ENCODE measurements at regions not wholly inside any gene's neighbourhood (a gene's known extent, or its start where the extent isn't known, plus 50 kb on each side); places are given as distances from the start of the nearest gene placed in this dataset.

DNA sequence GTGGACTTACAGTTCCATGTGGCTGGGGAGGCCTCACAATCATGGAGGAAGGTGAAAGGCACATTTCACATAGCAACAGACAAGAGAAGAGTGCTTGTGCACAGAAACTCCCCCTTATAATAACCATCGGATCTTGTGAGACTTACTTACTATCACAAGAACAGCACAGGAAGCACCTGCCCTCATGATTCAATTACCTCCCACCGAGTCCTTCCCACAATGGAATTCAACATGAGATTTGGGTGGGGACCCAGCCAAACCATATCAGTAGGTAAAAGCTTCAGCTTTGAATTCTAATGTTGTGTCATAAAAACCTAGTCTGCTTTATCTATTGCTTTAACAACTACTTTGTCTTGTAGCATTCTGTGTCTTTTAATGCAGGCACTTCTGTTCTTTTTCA lies 140.4 kb upstream of the PIK3C3 start:
- Histone ChIP-seq H3K36me3 (no peaks in the 10 kb centered on the region), H3K4me1 (ENCODE audit: insufficient read depth) (no peaks in the 10 kb centered on the region), H3K4me3 (no peak overlapping the region), H3K27me3 (no peaks in the 10 kb centered on the region), H3K9me3 (no peaks in the 10 kb centered on the region), H3K27ac (no peak overlapping the region)
- intact Hi-C loops (cut with DNase I), result no loop called here
- 53 to 62% (median 59%) methylated on average over 2 of the region's 2 CpGs for WGBS, 3 donors
- TF ChIP-seq EP300 (IDR thresholded peaks at IDR 0.05) (no peak), POLR2A (IDR thresholded peaks at IDR 0.05) (no peak)
- TF ChIP-seq, protein P1, sequence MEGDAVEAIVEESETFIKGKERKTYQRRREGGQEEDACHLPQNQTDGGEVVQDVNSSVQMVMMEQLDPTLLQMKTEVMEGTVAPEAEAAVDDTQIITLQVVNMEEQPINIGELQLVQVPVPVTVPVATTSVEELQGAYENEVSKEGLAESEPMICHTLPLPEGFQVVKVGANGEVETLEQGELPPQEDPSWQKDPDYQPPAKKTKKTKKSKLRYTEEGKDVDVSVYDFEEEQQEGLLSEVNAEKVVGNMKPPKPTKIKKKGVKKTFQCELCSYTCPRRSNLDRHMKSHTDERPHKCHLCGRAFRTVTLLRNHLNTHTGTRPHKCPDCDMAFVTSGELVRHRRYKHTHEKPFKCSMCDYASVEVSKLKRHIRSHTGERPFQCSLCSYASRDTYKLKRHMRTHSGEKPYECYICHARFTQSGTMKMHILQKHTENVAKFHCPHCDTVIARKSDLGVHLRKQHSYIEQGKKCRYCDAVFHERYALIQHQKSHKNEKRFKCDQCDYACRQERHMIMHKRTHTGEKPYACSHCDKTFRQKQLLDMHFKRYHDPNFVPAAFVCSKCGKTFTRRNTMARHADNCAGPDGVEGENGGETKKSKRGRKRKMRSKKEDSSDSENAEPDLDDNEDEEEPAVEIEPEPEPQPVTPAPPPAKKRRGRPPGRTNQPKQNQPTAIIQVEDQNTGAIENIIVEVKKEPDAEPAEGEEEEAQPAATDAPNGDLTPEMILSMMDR (IDR thresholded peaks at IDR 0.05), result no peak
- no peak for DNase-seq

DNA sequence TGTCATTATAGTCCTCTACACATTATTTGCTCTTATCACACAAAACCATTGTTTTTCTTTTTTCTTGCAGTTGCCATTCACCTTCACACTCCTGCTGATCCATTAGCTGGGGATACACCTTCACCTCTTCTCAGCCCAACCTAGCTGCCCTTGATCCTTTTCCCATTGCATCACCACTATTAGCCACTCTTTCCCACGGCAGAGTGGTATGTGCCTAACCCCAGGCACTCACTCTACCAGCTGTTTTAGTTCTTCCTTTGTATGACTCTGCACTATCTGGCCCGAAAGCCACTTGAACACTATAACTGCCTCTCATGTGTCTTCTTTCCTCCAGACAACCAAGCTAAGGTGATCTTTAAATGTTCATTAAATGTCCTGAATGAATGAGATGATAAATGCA lies 145.4 kb upstream of the PIK3C3 start:
- Histone ChIP-seq H3K4me1 (ENCODE audit: insufficient read depth) (no peaks in the 10 kb centered on the region), H3K36me3 (no peaks in the 10 kb centered on the region), H3K4me3 (no peak overlapping the region), H3K27me3 (no peaks in the 10 kb centered on the region), H3K27ac (no peak overlapping the region), H3K9me3 (no peaks in the 10 kb centered on the region)
- intact Hi-C loops (cut with DNase I), result no loop called here
- TF ChIP-seq, protein P1 (IDR thresholded peaks at IDR 0.05), result no peak
- no peak for TF ChIP-seq EP300 (IDR thresholded peaks at IDR 0.05)
- DNase-seq, result no peak
- 45 to 53% (median 53%) methylated on average over 2 of the region's 2 CpGs for WGBS, 3 donors

DNA sequence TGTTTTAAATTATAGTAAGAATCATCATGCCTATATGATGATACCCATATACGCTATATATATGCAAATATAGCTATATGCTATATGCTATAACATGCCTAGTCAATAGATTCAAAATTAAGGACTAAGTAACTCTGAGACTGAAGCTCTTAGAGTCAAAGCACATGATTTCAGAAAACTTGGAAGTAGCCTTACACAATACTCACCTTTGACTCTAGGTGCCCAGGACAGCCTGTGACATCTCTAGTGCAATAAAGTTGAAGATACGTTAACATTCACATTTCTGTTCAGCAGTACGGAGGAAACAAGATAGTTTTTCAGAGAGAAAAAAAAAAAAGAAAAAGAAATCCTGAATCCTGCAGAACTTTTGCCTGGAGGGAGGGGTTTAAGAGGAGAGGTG lies 149.7 kb upstream of the PIK3C3 start:
- H3K4me3 ChIP-seq, result no peak overlapping the region
- WGBS, 3 donors, result 35 to 43% (median 36%) methylated on average over 3 of the region's 3 CpGs
- H3K9me3 ChIP-seq, result no peaks in the 10 kb centered on the region
- H3K27ac ChIP-seq, result no peak overlapping the region
- DNase-seq, result no peak
- intact Hi-C loops (cut with DNase I), result no loop called here
- no peaks in the 10 kb centered on the region for H3K27me3 ChIP-seq
- H3K36me3 ChIP-seq, result no peaks in the 10 kb centered on the region
- H3K4me1 ChIP-seq (ENCODE audit: insufficient read depth), result no peaks in the 10 kb centered on the region
- TF ChIP-seq EP300 (IDR thresholded peaks at IDR 0.05) (no peak), POLR2A (IDR thresholded peaks at IDR 0.05) (no peak)
- TF ChIP-seq, protein P1 (IDR thresholded peaks at IDR 0.05), result no peak

DNA sequence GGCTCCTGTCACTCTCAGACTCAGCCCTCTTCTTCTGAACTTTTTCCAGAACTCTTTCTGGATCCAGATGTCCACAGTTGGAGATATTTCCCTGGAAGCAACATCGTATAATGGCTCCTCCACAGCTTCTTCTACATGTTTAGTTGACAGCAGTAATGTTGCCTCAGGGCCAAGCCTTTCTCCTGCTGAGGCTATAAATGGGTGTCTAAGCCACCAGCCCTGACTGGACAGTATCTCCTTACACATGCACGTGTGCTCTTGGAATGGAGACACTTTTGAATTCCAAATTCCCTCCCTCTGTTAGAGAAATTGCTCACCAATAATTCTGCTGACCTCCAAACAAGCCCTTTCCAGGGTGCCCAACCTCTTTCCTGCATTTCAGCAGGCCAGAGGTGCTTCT lies 156.2 kb upstream of the PIK3C3 start:
- no peak for DNase-seq
- H3K27me3 ChIP-seq, result no peaks in the 10 kb centered on the region
- 34 to 46% (median 36%) methylated on average over 2 of the region's 2 CpGs for WGBS, 3 donors
- no peaks in the 10 kb centered on the region for H3K9me3 ChIP-seq
- no peak overlapping the region for H3K27ac ChIP-seq
- no peak overlapping the region for H3K4me3 ChIP-seq
- TF ChIP-seq EP300 (IDR thresholded peaks at IDR 0.05) (no peak), POLR2A (IDR thresholded peaks at IDR 0.05) (no peak)
- TF ChIP-seq, protein P1 (IDR thresholded peaks at IDR 0.05), result no peak
- intact Hi-C loops (cut with DNase I), result no loop called here
- no peaks in the 10 kb centered on the region for H3K4me1 ChIP-seq (ENCODE audit: insufficient read depth)
- H3K36me3 ChIP-seq, result no peaks in the 10 kb centered on the region

DNA sequence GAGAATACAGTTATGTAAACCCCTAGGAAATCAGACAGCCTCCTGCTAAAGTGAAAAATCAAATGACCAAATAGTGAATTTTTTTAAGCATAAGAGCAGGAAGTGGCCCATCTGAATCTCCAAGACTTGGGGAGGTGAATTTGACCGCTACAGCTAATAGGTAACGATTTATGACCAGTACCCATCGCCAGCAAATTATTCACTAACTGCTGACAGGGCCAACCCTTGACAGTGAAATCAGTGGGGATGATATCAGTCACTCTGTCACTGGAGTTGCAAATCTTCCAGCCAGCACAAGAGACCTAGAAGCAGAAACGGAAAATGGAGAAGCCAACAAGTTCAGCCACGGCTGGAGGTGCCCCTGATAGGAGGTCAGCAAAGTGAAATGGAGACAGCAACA lies 164.3 kb upstream of the PIK3C3 start:
- WGBS, 3 donors, result 24 to 40% (median 25%) methylated on average over 5 of the region's 5 CpGs
- no peak for TF ChIP-seq POLR2A (IDR thresholded peaks at IDR 0.05)
- no peak for TF ChIP-seq EP300 (IDR thresholded peaks at IDR 0.05)
- TF ChIP-seq, protein P1 (IDR thresholded peaks at IDR 0.05), result no peak
- Histone ChIP-seq H3K27ac (no peak overlapping the region), H3K27me3 (no peaks in the 10 kb centered on the region), H3K9me3 (no peaks in the 10 kb centered on the region), H3K4me1 (ENCODE audit: insufficient read depth) (no peaks in the 10 kb centered on the region), H3K36me3 (no peaks in the 10 kb centered on the region), H3K4me3 (no peak overlapping the region)
- DNase-seq, result no peak
- intact Hi-C loops (cut with DNase I), result no loop called here

Measured in ovary (tissue), 7 donors.